ENCODE measurements at regions not wholly inside any gene's neighbourhood (a gene's known extent, or its start where the extent isn't known, plus 50 kb on each side); places are given as distances from the start of the nearest gene placed in this dataset.

- H3K27me3 Mint-ChIP-seq (ENCODE audit: low read depth, poor library complexity): no peaks in the 10 kb centered on the region
- peaks cover 3% of the 10 kb centered on the region for H3K9me3 Mint-ChIP-seq
- no peak overlapping the region for H3K27ac Mint-ChIP-seq
- H3K4me3 Mint-ChIP-seq: no peak overlapping the region
- peaks cover 4% of the 10 kb centered on the region for H3K4me1 Mint-ChIP-seq
- no peak for DNase-seq
- no peak for TF ChIP-seq CTCF (IDR thresholded peaks at IDR 0.05)
- no peaks in the 10 kb centered on the region for H3K36me3 Mint-ChIP-seq (ENCODE audit: low read depth)
Observed at GRCh38 chr6:147122823-147123222, 81.4 kb upstream of the STXBP5 start.

- no peaks in the 10 kb centered on the region for H3K36me3 Mint-ChIP-seq (ENCODE audit: low read depth)
- H3K4me3 Mint-ChIP-seq: no peak overlapping the region
- no peaks in the 10 kb centered on the region for H3K9me3 Mint-ChIP-seq
- peaks cover 8% of the 10 kb centered on the region for H3K4me1 Mint-ChIP-seq
- H3K27ac Mint-ChIP-seq: peak overlapping the region; percentile 32
- TF ChIP-seq CTCF (IDR thresholded peaks at IDR 0.05): no peak
- no peak for DNase-seq
- H3K27me3 Mint-ChIP-seq (ENCODE audit: low read depth, poor library complexity): no peaks in the 10 kb centered on the region
Observed at GRCh38 chr6:147126618-147127022, 77.6 kb upstream of the STXBP5 start.

GRCh38 chr6:147127587-147127986 lies 76.6 kb upstream of the STXBP5 start:
- Mint-ChIP-seq H3K36me3 (ENCODE audit: low read depth) (no peaks in the 10 kb centered on the region), H3K27ac (no peak overlapping the region), H3K9me3 (no peaks in the 10 kb centered on the region), H3K27me3 (ENCODE audit: low read depth, poor library complexity) (no peaks in the 10 kb centered on the region), H3K4me3 (no peak overlapping the region), H3K4me1 (peaks cover 10% of the 10 kb centered on the region)
- TF ChIP-seq CTCF (IDR thresholded peaks at IDR 0.05): no peak
- DNase-seq: no peak

GRCh38 chr6:147128056-147128455 lies 76.2 kb upstream of the STXBP5 start:
- no peak for DNase-seq
- Mint-ChIP-seq H3K27me3 (ENCODE audit: low read depth, poor library complexity) (no peaks in the 10 kb centered on the region), H3K4me3 (no peak overlapping the region), H3K27ac (no peak overlapping the region), H3K4me1 (peaks cover 10% of the 10 kb centered on the region), H3K9me3 (no peaks in the 10 kb centered on the region), H3K36me3 (ENCODE audit: low read depth) (no peaks in the 10 kb centered on the region)
- no peak for TF ChIP-seq CTCF (IDR thresholded peaks at IDR 0.05)

GRCh38 chr6:147131532-147132128 lies 72.6 kb upstream of the STXBP5 start:
- peaks cover 10% of the 10 kb centered on the region for H3K4me1 Mint-ChIP-seq
- H3K36me3 Mint-ChIP-seq (ENCODE audit: low read depth): no peaks in the 10 kb centered on the region
- H3K27ac Mint-ChIP-seq: peak overlapping the region; percentile 27
- TF ChIP-seq CTCF (IDR thresholded peaks at IDR 0.05): no peak
- no peak for DNase-seq
- no peaks in the 10 kb centered on the region for H3K27me3 Mint-ChIP-seq (ENCODE audit: low read depth, poor library complexity)
- H3K9me3 Mint-ChIP-seq: no peaks in the 10 kb centered on the region
- H3K4me3 Mint-ChIP-seq: no peak overlapping the region

GRCh38 chr6:147132889-147133288 lies 71.3 kb upstream of the STXBP5 start:
- no peak for TF ChIP-seq CTCF (IDR thresholded peaks at IDR 0.05)
- DNase-seq: no peak
- Mint-ChIP-seq H3K27me3 (ENCODE audit: low read depth, poor library complexity) (no peaks in the 10 kb centered on the region), H3K36me3 (ENCODE audit: low read depth) (no peaks in the 10 kb centered on the region), H3K27ac (no peak overlapping the region), H3K9me3 (no peaks in the 10 kb centered on the region), H3K4me1 (peaks cover 6% of the 10 kb centered on the region), H3K4me3 (no peak overlapping the region)

Data from nephron progenitor cell (in vitro differentiated cells).